ENCODE measurements at regions not wholly inside any gene's neighbourhood (a gene's known extent, or its start where the extent isn't known, plus 50 kb on each side); places are given as distances from the start of the nearest gene placed in this dataset.

DNA sequence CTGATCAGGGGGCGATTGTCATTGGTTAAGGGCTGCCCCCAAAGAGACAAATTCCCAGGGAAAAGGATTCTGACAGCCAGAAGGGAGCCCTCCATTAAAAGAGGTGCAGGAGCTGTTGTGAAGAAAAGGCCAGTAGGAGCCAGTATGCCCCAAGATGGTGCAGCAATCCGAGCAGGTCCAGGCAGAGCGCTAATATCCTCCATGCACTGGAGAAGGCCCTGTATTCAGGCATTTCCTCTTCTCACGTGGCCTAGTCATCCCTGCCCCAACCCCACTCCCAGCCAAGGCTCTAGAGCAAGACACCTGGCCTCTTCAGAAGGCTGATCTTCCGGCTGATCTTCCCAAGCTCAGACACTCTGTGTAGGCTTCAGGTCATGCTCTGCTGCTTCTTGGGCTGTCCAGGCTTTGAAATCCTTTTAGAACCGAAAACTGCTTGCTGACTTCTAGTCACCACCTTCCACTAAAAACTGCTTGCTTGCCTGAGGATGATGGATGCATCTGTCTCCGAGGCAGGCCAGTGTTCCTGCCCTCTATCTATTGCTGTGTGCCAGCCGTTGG lies 77.4 kb downstream of the CYP26A1 start:
- H3K4me3 ChIP-seq (ENCODE audit: low read depth, low read length), result no peak overlapping the region
- H3K9me3 ChIP-seq (ENCODE audit: control insufficient read depth, insufficient read depth, low read depth, low read length), result peaks cover 27% of the 10 kb centered on the region
- H3K27ac ChIP-seq (ENCODE audit: low read depth, low read length), result no peak overlapping the region
- no peaks in the 10 kb centered on the region for H3K27me3 ChIP-seq (ENCODE audit: control insufficient read depth, insufficient read depth, low read length)
- no peak overlapping the region for H3K9ac ChIP-seq (ENCODE audit: low read length)
- H3K4me1 ChIP-seq (ENCODE audit: control insufficient read depth, insufficient read depth, low read length), result no peaks in the 10 kb centered on the region
- no peaks in the 10 kb centered on the region for H3K36me3 ChIP-seq (ENCODE audit: control insufficient read depth, insufficient read depth, low read length)

DNA sequence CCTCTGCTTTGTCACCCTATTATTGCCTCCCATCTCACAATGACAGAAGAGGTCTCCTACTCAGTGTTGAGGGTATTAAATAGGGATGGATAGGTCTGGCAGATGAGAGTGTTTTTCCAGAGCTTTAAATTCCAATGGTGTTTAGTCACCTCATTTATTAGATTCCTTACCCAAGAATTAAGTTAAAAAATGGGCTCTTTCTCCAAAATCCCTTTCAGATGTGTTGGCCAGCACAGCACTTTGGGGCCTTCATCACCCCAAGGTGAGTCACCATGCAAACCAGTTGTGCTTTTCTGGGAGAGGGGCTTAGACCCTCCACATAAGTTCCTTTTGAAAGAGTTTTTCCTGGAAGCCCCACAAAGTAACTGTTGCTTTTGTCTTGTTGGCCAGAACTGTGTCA lies 78.4 kb downstream of the CYP26A1 start:
- peaks cover 28% of the 10 kb centered on the region for H3K9me3 ChIP-seq (ENCODE audit: control insufficient read depth, insufficient read depth, low read depth, low read length)
- H3K36me3 ChIP-seq (ENCODE audit: control insufficient read depth, insufficient read depth, low read length), result no peaks in the 10 kb centered on the region
- H3K27ac ChIP-seq (ENCODE audit: low read depth, low read length), result no peak overlapping the region
- no peaks in the 10 kb centered on the region for H3K4me1 ChIP-seq (ENCODE audit: control insufficient read depth, insufficient read depth, low read length)
- H3K27me3 ChIP-seq (ENCODE audit: control insufficient read depth, insufficient read depth, low read length), result no peaks in the 10 kb centered on the region
- no peak overlapping the region for H3K4me3 ChIP-seq (ENCODE audit: low read depth, low read length)
- H3K9ac ChIP-seq (ENCODE audit: low read length), result no peak overlapping the region

DNA sequence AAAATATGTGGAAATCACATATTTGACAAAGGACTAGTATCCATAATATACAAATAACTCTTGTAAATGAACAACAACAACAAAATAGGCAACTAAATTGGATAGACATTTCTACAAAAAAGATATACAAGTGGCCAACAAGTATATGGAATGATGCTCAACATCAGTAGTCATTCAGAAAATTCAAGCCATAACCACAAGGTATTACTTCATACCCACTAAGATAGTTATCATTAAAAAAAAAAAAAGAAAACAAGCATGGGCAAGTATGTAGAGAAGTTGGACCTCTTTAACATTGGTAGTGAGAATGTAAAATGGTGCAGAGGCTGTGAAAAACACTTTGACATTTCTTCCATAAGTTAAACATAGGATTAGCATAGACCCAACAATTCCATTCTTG lies 80.8 kb downstream of the CYP26A1 start:
- Histone ChIP-seq H3K36me3 (ENCODE audit: control insufficient read depth, insufficient read depth, low read length) (no peaks in the 10 kb centered on the region), H3K4me1 (ENCODE audit: control insufficient read depth, insufficient read depth, low read length) (no peaks in the 10 kb centered on the region), H3K4me3 (ENCODE audit: low read depth, low read length) (no peak overlapping the region), H3K9me3 (ENCODE audit: control insufficient read depth, insufficient read depth, low read depth, low read length) (peaks cover 42% of the 10 kb centered on the region), H3K9ac (ENCODE audit: low read length) (no peak overlapping the region), H3K27ac (ENCODE audit: low read depth, low read length) (no peak overlapping the region), H3K27me3 (ENCODE audit: control insufficient read depth, insufficient read depth, low read length) (no peaks in the 10 kb centered on the region)

DNA sequence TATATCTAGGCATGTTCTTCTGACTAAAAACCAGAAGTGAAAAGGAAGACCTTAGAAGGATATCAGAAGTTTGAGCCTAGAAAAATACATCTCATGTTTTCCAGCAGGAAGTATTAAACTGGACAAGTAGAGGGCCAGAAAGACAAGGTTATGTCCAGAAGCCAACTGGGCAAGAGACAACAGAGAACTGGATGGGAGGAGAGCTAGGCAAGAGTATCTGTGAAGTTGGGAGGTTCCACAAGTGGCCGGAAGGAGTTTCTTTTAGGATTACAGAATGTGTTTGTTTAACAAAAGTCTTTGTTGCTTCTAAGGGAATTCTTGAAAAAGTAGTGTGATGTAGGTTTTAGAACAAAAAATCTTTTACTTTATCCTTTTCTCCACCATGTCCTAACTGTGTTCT lies 86.4 kb downstream of the CYP26A1 start:
- no peak overlapping the region for H3K4me3 ChIP-seq (ENCODE audit: low read depth, low read length)
- peaks cover 28% of the 10 kb centered on the region for H3K9me3 ChIP-seq (ENCODE audit: control insufficient read depth, insufficient read depth, low read depth, low read length)
- H3K27me3 ChIP-seq (ENCODE audit: control insufficient read depth, insufficient read depth, low read length), result no peaks in the 10 kb centered on the region
- H3K27ac ChIP-seq (ENCODE audit: low read depth, low read length), result no peak overlapping the region
- no peak overlapping the region for H3K9ac ChIP-seq (ENCODE audit: low read length)
- H3K4me1 ChIP-seq (ENCODE audit: control insufficient read depth, insufficient read depth, low read length), result no peaks in the 10 kb centered on the region
- no peaks in the 10 kb centered on the region for H3K36me3 ChIP-seq (ENCODE audit: control insufficient read depth, insufficient read depth, low read length)

DNA sequence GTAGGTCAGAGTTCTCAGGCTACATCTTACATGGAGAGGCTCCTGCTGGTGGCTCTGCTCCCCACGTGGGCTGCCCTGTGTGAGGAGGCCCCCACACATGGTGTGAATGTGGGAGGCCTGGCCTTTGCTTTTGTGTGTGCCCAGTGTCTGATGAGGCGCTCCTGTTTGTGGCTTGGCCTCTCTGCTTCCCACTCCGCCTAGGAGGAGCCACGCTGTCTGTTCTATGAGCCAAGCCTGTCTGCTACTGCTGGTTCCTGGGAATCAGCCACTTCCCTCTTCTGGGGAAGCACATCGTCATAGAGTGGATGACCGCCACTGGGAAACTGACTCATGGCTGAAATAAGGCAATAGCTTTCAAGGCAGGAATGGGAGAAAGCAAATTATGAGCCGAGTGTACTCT lies 87.1 kb downstream of the CYP26A1 start:
- peaks cover 22% of the 10 kb centered on the region for H3K9me3 ChIP-seq (ENCODE audit: control insufficient read depth, insufficient read depth, low read depth, low read length)
- no peaks in the 10 kb centered on the region for H3K27me3 ChIP-seq (ENCODE audit: control insufficient read depth, insufficient read depth, low read length)
- no peak overlapping the region for H3K27ac ChIP-seq (ENCODE audit: low read depth, low read length)
- no peak overlapping the region for H3K9ac ChIP-seq (ENCODE audit: low read length)
- H3K4me1 ChIP-seq (ENCODE audit: control insufficient read depth, insufficient read depth, low read length), result peaks cover 3% of the 10 kb centered on the region; the same call in 1 of the 2 replicates
- no peak overlapping the region for H3K4me3 ChIP-seq (ENCODE audit: low read depth, low read length)
- no peaks in the 10 kb centered on the region for H3K36me3 ChIP-seq (ENCODE audit: control insufficient read depth, insufficient read depth, low read length)

DNA sequence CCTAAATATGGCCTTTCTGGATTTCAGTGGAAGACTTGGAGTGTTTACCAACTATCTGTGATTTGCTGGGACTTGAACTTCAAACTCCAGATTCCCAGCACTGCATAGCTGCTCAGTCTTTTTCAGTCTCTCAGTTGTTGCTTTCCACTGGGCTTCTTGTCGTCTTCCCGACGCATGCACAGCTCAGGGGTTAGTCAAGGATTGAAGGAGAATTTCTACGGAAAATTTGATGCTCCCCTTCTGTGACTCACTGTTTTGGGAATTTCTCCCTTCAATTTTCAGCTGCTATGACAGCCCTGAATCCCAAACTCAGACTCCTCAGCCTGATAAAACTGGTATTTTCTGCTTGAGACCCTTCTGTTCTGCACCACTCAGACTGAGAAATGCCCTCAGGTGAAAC lies 91.7 kb downstream of the CYP26A1 start:
- no peak overlapping the region for H3K9ac ChIP-seq (ENCODE audit: low read length)
- no peaks in the 10 kb centered on the region for H3K27me3 ChIP-seq (ENCODE audit: control insufficient read depth, insufficient read depth, low read length)
- peaks cover 7% of the 10 kb centered on the region for H3K4me1 ChIP-seq (ENCODE audit: control insufficient read depth, insufficient read depth, low read length)
- no peak overlapping the region for H3K27ac ChIP-seq (ENCODE audit: low read depth, low read length)
- H3K4me3 ChIP-seq (ENCODE audit: low read depth, low read length), result no peak overlapping the region
- H3K36me3 ChIP-seq (ENCODE audit: control insufficient read depth, insufficient read depth, low read length), result no peaks in the 10 kb centered on the region
- H3K9me3 ChIP-seq (ENCODE audit: control insufficient read depth, insufficient read depth, low read depth, low read length), result peaks cover 8% of the 10 kb centered on the region

DNA sequence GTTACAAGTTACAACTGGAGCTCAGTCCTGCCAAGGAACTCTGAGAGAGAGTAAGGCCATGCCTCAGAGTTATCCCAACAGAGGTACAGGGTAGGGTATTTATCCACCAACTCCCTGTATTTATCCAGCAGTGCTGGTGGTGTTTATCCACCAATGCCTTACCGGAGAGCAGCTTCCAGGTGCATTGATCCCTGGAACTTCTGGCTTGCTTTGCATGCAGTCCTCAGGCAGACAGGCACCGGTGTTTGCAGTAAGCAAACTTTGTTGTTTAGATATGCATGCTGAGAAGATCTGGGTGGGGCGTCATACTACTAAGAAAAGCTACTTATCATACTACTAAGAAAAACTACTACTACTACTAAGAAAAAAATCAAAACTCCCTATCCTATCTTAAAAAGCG lies 92.4 kb downstream of the CYP26A1 start:
- Histone ChIP-seq H3K36me3 (ENCODE audit: control insufficient read depth, insufficient read depth, low read length) (no peaks in the 10 kb centered on the region), H3K27ac (ENCODE audit: low read depth, low read length) (no peak overlapping the region), H3K4me1 (ENCODE audit: control insufficient read depth, insufficient read depth, low read length) (peaks cover 7% of the 10 kb centered on the region), H3K9ac (ENCODE audit: low read length) (no peak overlapping the region), H3K9me3 (ENCODE audit: control insufficient read depth, insufficient read depth, low read depth, low read length) (peaks cover 15% of the 10 kb centered on the region), H3K4me3 (ENCODE audit: low read depth, low read length) (no peak overlapping the region), H3K27me3 (ENCODE audit: control insufficient read depth, insufficient read depth, low read length) (no peaks in the 10 kb centered on the region)

DNA sequence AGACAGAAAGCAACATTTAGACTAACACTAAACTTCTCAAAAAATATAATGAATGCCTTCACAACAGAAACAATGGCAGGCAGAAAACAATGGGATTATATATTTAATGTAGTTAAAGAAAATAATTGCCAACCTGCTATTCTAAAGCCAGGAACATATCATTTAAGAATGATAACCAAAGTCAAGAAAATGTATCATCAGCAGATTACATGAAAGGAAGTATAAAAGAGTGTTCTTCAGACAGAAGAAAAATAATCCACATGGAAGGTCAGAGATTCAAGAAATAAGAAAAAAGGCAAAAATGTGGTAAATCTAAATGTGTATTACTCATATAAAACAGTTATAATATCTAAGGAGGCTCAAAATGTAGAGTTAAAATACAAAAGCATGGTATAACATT lies 98.1 kb downstream of the CYP26A1 start:
- no peaks in the 10 kb centered on the region for H3K4me1 ChIP-seq (ENCODE audit: control insufficient read depth, insufficient read depth, low read length)
- H3K4me3 ChIP-seq (ENCODE audit: low read depth, low read length), result no peak overlapping the region
- H3K36me3 ChIP-seq (ENCODE audit: control insufficient read depth, insufficient read depth, low read length), result no peaks in the 10 kb centered on the region
- H3K27me3 ChIP-seq (ENCODE audit: control insufficient read depth, insufficient read depth, low read length), result no peaks in the 10 kb centered on the region
- peaks cover 22% of the 10 kb centered on the region for H3K9me3 ChIP-seq (ENCODE audit: control insufficient read depth, insufficient read depth, low read depth, low read length)
- no peak overlapping the region for H3K27ac ChIP-seq (ENCODE audit: low read depth, low read length)
- no peak overlapping the region for H3K9ac ChIP-seq (ENCODE audit: low read length)

DNA sequence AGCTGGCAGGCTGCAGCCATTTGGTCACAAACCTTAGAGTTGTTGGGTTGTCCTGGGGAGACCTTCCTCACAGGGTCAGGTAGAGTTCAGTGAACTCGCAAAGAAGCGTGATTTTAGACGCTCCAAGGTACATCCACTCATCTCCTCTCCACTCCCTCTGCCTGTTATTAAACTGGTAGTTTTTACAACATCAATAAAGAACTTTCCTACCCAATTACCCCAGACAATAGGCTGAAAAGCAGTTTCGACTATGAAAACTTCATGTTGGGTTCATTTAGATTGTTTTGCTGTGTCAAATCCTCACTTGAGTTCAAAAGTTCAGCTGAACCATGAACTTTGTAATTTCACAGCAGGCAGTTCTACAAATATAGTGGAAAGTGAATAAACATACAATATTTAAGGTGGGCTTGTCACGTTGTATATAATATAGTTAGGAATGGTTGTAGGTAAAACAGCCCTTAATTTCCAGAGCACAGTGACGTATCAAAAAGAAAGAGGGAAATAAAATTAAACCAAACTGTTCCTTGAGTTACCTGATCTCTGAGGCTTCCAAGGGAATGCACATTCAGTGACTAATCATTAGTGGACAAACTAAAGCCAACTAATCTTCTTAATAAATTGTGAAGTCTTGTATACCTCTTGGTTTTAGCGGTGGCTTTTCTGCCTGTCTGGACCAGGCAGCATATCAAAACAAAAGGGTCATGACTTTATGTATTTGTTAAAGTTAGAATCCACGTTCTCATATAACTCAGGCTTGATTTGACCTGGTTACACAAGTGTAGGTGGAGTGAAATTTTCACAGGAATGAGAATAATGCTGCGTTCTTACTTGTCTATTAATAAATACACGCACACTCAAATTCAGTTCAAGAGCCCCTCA lies 100.5 kb downstream of the CYP26A1 start:
- H3K9me3 ChIP-seq (ENCODE audit: control insufficient read depth, insufficient read depth, low read depth, low read length), result peaks cover 22% of the 10 kb centered on the region

DNA sequence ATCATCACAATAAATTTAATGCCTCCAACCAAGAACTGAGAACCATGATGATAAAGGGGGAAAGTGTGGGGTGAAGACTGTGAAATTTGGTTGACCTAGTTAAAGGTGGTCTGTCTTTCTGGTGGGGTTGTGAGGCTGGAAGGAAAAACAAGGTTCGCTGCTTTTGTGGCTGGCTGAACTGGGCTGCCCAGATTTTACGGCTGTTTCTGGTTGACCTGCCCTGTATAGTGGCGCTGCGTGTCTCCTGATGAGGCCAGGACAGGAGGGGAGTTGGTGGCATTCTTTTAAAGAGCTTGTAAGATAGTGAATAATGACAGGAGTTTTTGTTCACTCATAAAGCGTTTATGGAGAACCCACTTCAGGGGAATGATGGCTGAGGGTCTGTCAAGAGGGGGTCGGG lies 101.8 kb downstream of the CYP26A1 start:
- Histone ChIP-seq H3K36me3 (ENCODE audit: control insufficient read depth, insufficient read depth, low read length) (no peaks in the 10 kb centered on the region), H3K27ac (ENCODE audit: low read depth, low read length) (no peak overlapping the region), H3K4me1 (ENCODE audit: control insufficient read depth, insufficient read depth, low read length) (no peaks in the 10 kb centered on the region; the same call in 1 of the 2 replicates), H3K9me3 (ENCODE audit: control insufficient read depth, insufficient read depth, low read depth, low read length) (peaks cover 13% of the 10 kb centered on the region), H3K4me3 (ENCODE audit: low read depth, low read length) (no peak overlapping the region), H3K9ac (ENCODE audit: low read length) (no peak overlapping the region), H3K27me3 (ENCODE audit: control insufficient read depth, insufficient read depth, low read length) (no peaks in the 10 kb centered on the region)

More for the DNA sequence above, 100.5 kb downstream of the CYP26A1 start:
- no peak overlapping the region for H3K9ac ChIP-seq (ENCODE audit: low read length)
- H3K36me3 ChIP-seq (ENCODE audit: control insufficient read depth, insufficient read depth, low read length), result no peaks in the 10 kb centered on the region
- H3K27me3 ChIP-seq (ENCODE audit: control insufficient read depth, insufficient read depth, low read length), result no peaks in the 10 kb centered on the region
- no peaks in the 10 kb centered on the region; the same call in 1 of the 2 replicates for H3K4me1 ChIP-seq (ENCODE audit: control insufficient read depth, insufficient read depth, low read length)
- no peak overlapping the region for H3K27ac ChIP-seq (ENCODE audit: low read depth, low read length)
- no peak overlapping the region for H3K4me3 ChIP-seq (ENCODE audit: low read depth, low read length)

DNA sequence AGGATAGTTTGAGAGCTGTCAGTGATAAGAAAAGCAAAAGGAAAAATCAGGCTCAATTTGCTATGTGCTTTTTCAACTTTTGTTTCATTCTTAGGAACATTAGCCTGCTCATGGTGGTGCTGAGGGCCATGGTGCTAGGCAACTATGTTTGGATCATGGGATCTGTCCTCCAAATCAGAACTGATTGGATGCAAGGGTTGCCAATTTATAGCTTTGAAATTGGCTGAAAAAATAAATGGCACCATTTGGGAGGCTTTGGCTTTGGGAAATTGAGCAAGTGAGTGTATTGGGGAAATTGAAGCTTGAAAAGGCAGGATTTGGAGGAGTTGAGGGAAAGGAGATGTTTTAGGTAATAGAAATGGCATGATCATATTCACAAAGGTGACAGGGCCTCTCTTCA lies 103.8 kb downstream of the CYP26A1 start:
- H3K9me3 ChIP-seq (ENCODE audit: control insufficient read depth, insufficient read depth, low read depth, low read length), result no peaks in the 10 kb centered on the region; the same call in 1 of the 2 replicates
- H3K4me1 ChIP-seq (ENCODE audit: control insufficient read depth, insufficient read depth, low read length), result peaks cover 9% of the 10 kb centered on the region; the same call in 1 of the 2 replicates
- H3K27me3 ChIP-seq (ENCODE audit: control insufficient read depth, insufficient read depth, low read length), result no peaks in the 10 kb centered on the region
- H3K4me3 ChIP-seq (ENCODE audit: low read depth, low read length), result no peak overlapping the region
- H3K36me3 ChIP-seq (ENCODE audit: control insufficient read depth, insufficient read depth, low read length), result no peaks in the 10 kb centered on the region
- H3K27ac ChIP-seq (ENCODE audit: low read depth, low read length), result no peak overlapping the region
- H3K9ac ChIP-seq (ENCODE audit: low read length), result no peak overlapping the region

All from HUES6 (cell line).